Chondrocyte (in vitro differentiated cells): ENCODE measurements at regions not wholly inside any gene's neighbourhood (a gene's known extent, or its start where the extent isn't known, plus 50 kb on each side); places are given as distances from the start of the nearest gene placed in this dataset.
"Not testable (repeated sequence)": the region's sequence is repeated elsewhere in the genome, so short reads cannot be mapped to it uniquely, and the experiment has no call there.

Experiments
- DNase-seq: peaks from one replicate; pipeline ENCODE4 v3.0.0; 2021; ENCODE audit warnings: mixed read lengths, low spot score
- H3K27ac Mint-ChIP-seq: one replicate; pipeline ENCODE4 v1.8.0; 2021; ENCODE audit warnings: mild to moderate bottlenecking, moderate library complexity, mixed read lengths; ENCODE audit not compliant: unreplicated experiment
- H3K27me3 Mint-ChIP-seq: 2 replicates; pipeline ENCODE4 v1.8.0; 2021; ENCODE audit warnings: low read depth, mixed read lengths
- H3K36me3 Mint-ChIP-seq: 2 replicates; pipeline ENCODE4 v1.8.0; 2021; ENCODE audit warnings: low read depth, mixed read lengths
- H3K4me1 Mint-ChIP-seq: 2 replicates; pipeline ENCODE4 v1.8.0; 2021; ENCODE audit warnings: low read depth, mild to moderate bottlenecking, mixed read lengths
- H3K4me3 Mint-ChIP-seq: one replicate; pipeline ENCODE4 v1.8.0; 2021; ENCODE audit warnings: mild to moderate bottlenecking, moderate library complexity, mixed read lengths; ENCODE audit not compliant: unreplicated experiment
- H3K9me3 Mint-ChIP-seq: 2 replicates; pipeline ENCODE4 v1.8.0; 2021; ENCODE audit warnings: low read depth, mixed read lengths
- TF ChIP-seq, protein P1 (sequence below): fragments of 200-600 bp; sonication (generic); IDR thresholded peaks from 2 replicates; pipeline ENCODE4 v1.5.0; 2021; ENCODE audit warnings: antibody characterized with exemption, mild to moderate bottlenecking, moderate library complexity

DNA sequence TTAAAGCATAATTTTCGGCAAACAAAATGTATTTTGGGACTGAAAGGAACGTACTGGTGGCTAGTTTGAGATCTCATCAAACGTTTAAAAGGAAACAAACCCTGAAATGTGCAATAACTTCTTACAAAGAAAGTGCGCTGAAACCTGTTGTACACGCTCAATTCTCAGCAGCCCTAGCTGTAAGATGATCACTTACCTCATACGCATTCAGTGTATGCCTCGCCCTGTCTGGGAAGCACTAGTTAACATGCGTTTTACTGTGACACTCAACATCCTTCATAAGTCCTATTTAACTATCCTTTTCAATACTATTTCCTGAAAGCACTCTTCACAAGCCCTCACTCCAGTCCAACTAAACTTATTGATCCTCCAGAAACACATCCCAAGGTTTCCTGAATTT, 485.0 kb upstream of the EDIL3 start:
- H3K9me3 Mint-ChIP-seq, result no peaks in the 10 kb centered on the region
- H3K27me3 Mint-ChIP-seq, result peaks cover 6% of the 10 kb centered on the region
- TF ChIP-seq, protein P1, sequence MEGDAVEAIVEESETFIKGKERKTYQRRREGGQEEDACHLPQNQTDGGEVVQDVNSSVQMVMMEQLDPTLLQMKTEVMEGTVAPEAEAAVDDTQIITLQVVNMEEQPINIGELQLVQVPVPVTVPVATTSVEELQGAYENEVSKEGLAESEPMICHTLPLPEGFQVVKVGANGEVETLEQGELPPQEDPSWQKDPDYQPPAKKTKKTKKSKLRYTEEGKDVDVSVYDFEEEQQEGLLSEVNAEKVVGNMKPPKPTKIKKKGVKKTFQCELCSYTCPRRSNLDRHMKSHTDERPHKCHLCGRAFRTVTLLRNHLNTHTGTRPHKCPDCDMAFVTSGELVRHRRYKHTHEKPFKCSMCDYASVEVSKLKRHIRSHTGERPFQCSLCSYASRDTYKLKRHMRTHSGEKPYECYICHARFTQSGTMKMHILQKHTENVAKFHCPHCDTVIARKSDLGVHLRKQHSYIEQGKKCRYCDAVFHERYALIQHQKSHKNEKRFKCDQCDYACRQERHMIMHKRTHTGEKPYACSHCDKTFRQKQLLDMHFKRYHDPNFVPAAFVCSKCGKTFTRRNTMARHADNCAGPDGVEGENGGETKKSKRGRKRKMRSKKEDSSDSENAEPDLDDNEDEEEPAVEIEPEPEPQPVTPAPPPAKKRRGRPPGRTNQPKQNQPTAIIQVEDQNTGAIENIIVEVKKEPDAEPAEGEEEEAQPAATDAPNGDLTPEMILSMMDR, result no peak
- H3K4me1 Mint-ChIP-seq, result peaks cover 5% of the 10 kb centered on the region
- H3K4me3 Mint-ChIP-seq, result no peak overlapping the region
- no peaks in the 10 kb centered on the region for H3K36me3 Mint-ChIP-seq
- no peak overlapping the region for H3K27ac Mint-ChIP-seq
- no peak for DNase-seq

DNA sequence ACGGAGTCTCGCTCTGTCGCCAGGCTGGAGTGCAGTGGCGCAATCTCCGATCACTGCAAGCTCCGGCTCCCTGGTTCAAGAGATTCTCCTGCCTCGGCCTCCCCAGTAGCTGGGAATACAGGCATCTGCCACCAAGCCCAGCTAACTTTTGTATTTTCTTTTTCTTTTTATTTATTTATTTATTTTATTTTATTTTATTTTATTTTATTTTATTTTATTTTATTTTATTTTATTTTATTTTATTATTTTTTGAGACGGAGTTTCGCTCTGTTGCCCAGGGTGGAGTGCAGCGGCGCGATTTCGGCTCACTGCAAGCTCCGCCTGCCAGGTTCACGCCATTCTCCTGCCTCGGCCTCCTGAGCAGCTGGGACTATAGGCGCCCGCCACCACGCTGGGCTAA, 479.3 kb upstream of the EDIL3 start:
- H3K36me3 Mint-ChIP-seq, H3K4me3 Mint-ChIP-seq, H3K27me3 Mint-ChIP-seq, H3K4me1 Mint-ChIP-seq, H3K27ac Mint-ChIP-seq, DNase-seq, H3K9me3 Mint-ChIP-seq: not testable (repeated sequence)

DNA sequence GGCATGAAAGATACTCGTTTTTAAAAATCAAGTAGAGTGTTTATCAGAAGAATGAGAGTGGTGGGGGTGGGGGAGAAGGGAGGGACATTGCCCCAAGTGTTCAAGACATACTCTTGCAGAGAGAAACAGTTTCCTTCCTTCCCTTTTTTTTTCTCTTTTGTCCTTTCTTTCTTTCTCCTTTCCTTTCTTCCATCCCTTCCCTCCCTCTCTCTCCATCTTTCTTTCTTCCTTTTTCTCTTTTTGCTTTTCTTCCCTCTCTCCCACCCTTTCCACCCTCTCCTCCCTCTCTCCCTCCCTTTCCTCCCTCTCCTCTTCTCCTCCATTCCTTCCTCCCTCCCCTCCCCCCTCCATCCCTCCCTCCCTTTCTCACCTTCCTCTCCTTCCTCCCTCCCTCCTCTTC, 478.3 kb upstream of the EDIL3 start:
- peaks cover 4% of the 10 kb centered on the region for H3K27me3 Mint-ChIP-seq
- no peak overlapping the region for H3K4me3 Mint-ChIP-seq
- no peak overlapping the region for H3K27ac Mint-ChIP-seq
- no peaks in the 10 kb centered on the region for H3K9me3 Mint-ChIP-seq
- TF ChIP-seq, protein P1, result no peak
- H3K4me1 Mint-ChIP-seq, result no peaks in the 10 kb centered on the region
- H3K36me3 Mint-ChIP-seq, result no peaks in the 10 kb centered on the region
- DNase-seq, result no peak

DNA sequence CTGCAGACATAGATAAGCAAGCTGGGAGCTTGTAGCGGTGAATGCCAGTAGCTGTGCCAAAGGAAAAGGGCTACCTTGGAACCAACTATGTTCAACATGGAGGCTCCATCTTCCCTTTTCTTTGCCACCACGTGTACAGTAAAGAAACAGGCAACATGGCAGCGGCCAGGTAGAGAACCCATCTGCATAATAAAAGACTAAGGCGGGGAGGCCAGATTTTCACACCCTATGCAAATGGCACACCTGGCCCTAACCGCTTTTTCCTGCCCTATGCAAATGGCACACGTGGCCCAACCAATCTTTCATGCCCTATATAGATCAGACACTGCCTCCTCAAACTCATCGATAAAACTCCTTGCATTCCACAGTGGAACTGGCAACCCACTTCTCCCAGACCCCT, 477.5 kb upstream of the EDIL3 start:
- no peak overlapping the region for H3K27ac Mint-ChIP-seq
- TF ChIP-seq, protein P1, result no peak
- peaks cover 5% of the 10 kb centered on the region for H3K9me3 Mint-ChIP-seq
- H3K4me1 Mint-ChIP-seq, result no peaks in the 10 kb centered on the region
- H3K4me3 Mint-ChIP-seq, result no peak overlapping the region
- no peak for DNase-seq
- H3K36me3 Mint-ChIP-seq, result peaks cover 2% of the 10 kb centered on the region
- H3K27me3 Mint-ChIP-seq, result no peaks in the 10 kb centered on the region

DNA sequence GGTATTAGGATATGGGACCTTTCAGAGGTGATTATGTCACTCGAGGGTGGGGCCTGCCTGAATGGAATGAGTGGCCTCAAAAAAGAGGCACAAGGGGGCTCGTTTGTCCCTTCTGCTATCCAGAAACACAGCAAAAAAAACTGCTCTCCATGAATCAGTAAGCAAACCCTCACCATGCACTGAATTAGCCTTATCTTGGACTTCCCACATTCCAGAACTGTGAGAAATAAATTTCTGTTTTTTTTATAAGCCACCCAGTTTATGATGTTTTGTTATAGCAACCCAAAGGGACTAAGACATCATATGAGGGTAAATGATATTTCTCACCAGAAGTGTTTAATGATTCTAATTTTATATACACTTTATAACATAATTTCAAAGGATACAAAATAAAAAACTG, 476.6 kb upstream of the EDIL3 start:
- TF ChIP-seq, protein P1, result no peak
- Mint-ChIP-seq H3K4me3 (no peak overlapping the region), H3K27me3 (no peaks in the 10 kb centered on the region), H3K4me1 (no peaks in the 10 kb centered on the region), H3K27ac (no peak overlapping the region), H3K36me3 (peaks cover 7% of the 10 kb centered on the region), H3K9me3 (peaks cover 13% of the 10 kb centered on the region)
- no peak for DNase-seq

DNA sequence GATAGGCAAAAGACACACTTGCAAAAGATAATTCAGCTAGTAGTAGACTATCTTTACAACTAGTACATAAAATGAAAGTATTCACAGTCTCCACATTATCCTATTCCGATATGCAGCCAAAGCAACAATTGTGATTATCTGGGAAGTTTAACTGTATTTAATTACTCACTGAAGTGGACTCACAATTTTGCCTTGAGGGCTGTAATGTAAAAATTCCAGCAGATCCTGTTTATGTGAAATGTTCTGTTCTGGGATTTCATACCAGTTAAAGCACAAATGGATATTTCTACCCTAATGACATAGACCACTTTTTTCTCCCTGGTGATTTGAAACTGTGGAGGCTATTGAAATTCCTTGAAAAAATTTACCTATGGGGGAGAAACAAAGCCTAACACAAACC, 474.4 kb upstream of the EDIL3 start:
- no peak overlapping the region for H3K4me3 Mint-ChIP-seq
- DNase-seq, result no peak
- H3K36me3 Mint-ChIP-seq, result peaks cover 7% of the 10 kb centered on the region
- no peak overlapping the region for H3K27ac Mint-ChIP-seq
- H3K9me3 Mint-ChIP-seq, result peaks cover 20% of the 10 kb centered on the region
- TF ChIP-seq, protein P1, result no peak
- H3K27me3 Mint-ChIP-seq, result peaks cover 5% of the 10 kb centered on the region
- H3K4me1 Mint-ChIP-seq, result no peaks in the 10 kb centered on the region
